AG04449 (cell line): ENCODE measurements at regions not wholly inside any gene's neighbourhood (a gene's known extent, or its start where the extent isn't known, plus 50 kb on each side); places are given as distances from the start of the nearest gene placed in this dataset.

Experiments used
- CTCF ChIA-PET: fragments of 350-600 bp; formaldehyde crosslinking; extraction: SDS; loops from one replicate; lab custom pipeline; 2021; ENCODE audit warnings: antibody characterized with exemption; lab: Yijun Ruan, JAX
- POLR2A ChIA-PET: fragments of 400-600, 350-600 bp; formaldehyde crosslinking; extraction: SDS; loops from one replicate; lab custom pipeline; 2020; ENCODE audit warnings: antibody characterized with exemption, inconsistent platforms; lab: Yijun Ruan, JAX
- DNase-seq: peaks from one replicate; pipeline ENCODE4 v3.0.0-alpha.2; 2010; ENCODE audit warnings: low read depth, low spot score
- H3K4me3 ChIP-seq: 2 replicates; pipeline ENCODE4 v1.5.1; 2011; ENCODE audit warnings: low read depth, mild to moderate bottlenecking, control low read depth, low read length
- CTCF ChIP-seq: IDR thresholded peaks from one replicate; pipeline ENCODE4 v1.5.1; 2011; ENCODE audit warnings: mild to moderate bottlenecking, moderate library complexity, low read length, control low read depth, inconsistent platforms; ENCODE audit not compliant: insufficient read depth; ENCODE audit errors: missing control alignments

GRCh38 chr1:226816576-226816975 lies 53.8 kb upstream of the PSEN2 start:
- CTCF ChIA-PET: interaction anchor here (1.3 to 4.4 kb wide), 5 partner anchors 11 to 182 kb away, joined by 3 to 30 read pairs (median 8); no protein-coding TSS in a partner anchor
- no peak for TF ChIP-seq CTCF
- DNase-seq: peak; percentile 31
- POLR2A ChIA-PET: interaction anchor here (0.5 to 0.6 kb wide), 3 partner anchors 135 to 577 kb away, joined by 3 to 7 read pairs (median 3); no protein-coding TSS in a partner anchor
- H3K4me3 ChIP-seq: no peak overlapping the region

- ChIA-PET POLR2A (no interaction called here), CTCF (interaction anchor here (1.0 to 4.4 kb wide), 5 partner anchors 12 to 208 kb away, joined by 3 to 30 read pairs (median 4); no protein-coding TSS in a partner anchor)
- H3K4me3 ChIP-seq: no peak overlapping the region
- no peak for TF ChIP-seq CTCF
- peak; percentile 12 for DNase-seq
These were observed 55.5 kb upstream of the PSEN2 start for GRCh38 chr1:226814751-226815537.

GRCh38 chr1:226813671-226814591 lies 56.5 kb upstream of the PSEN2 start:
- no peak for DNase-seq
- no peak for TF ChIP-seq CTCF
- CTCF ChIA-PET: interaction anchor here (0.6 to 4.4 kb wide), 6 partner anchors 10 to 654 kb away, joined by 3 to 30 read pairs (median 3); no protein-coding TSS in a partner anchor

GRCh38 chr1:226810681-226811080 lies 59.7 kb upstream of the PSEN2 start:
- ChIA-PET CTCF (interaction anchor here (1.0 to 1.8 kb wide), 4 partner anchors 16 to 177 kb away, joined by 3 to 7 read pairs (median 4); no protein-coding TSS in a partner anchor), POLR2A (interaction anchor here (1.0 kb wide), 1 partner anchor 32 kb away, joined by 4 read pairs; no protein-coding TSS in a partner anchor)
- no peak overlapping the region for H3K4me3 ChIP-seq
- DNase-seq: no peak
- no peak for TF ChIP-seq CTCF

More at GRCh38 chr1:226813671-226814591, 56.5 kb upstream of the PSEN2 start:
- no peak overlapping the region for H3K4me3 ChIP-seq
- POLR2A ChIA-PET: no interaction called here

- H3K4me3 ChIP-seq: no peak overlapping the region
- DNase-seq: peak; percentile 29
- ChIA-PET CTCF (interaction anchor here (1.0 to 1.8 kb wide), 5 partner anchors 17 to 184 kb away, joined by 3 to 7 read pairs (median 4); no protein-coding TSS in a partner anchor), POLR2A (interaction anchor here (1.0 kb wide), 1 partner anchor 31 kb away, joined by 4 read pairs; no protein-coding TSS in a partner anchor)
- no peak for TF ChIP-seq CTCF
These were observed 60.4 kb upstream of the PSEN2 start for GRCh38 chr1:226809785-226810571.
